ENCODE measurements at regions not wholly inside any gene's neighbourhood (a gene's known extent, or its start where the extent isn't known, plus 50 kb on each side); places are given as distances from the start of the nearest gene placed in this dataset.
"Not testable (repeated sequence)": the region's sequence is repeated elsewhere in the genome, so short reads cannot be mapped to it uniquely, and the experiment has no call there.

- DNase-seq, result no peak
These were observed 75.7 kb upstream of the BNIP2 start for GRCh38 chr15:59764775-59765174.

- DNase-seq, result no peak
These were observed 73.4 kb upstream of the BNIP2 start for GRCh38 chr15:59762558-59762957.

DNA sequence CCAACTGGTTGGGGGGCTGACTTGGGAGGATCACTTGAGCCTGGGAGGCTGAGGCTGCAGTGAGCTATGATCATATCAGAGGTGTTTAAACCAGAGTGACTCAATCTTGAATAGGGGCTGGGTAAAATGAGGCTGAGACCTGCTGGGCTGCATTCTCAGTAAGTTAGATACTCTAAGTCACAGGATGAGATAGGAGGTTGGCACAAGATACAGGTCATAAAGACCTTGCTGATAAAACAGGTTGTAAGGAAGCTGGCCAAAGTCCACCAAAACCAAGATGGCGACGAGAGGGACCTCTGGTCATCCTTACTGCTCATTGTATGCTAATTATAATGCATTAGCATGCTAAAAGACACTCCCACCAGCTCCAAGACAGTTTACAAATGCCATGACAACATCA lies 71.1 kb upstream of the BNIP2 start:
- DNase-seq, result not testable (repeated sequence)

DNA sequence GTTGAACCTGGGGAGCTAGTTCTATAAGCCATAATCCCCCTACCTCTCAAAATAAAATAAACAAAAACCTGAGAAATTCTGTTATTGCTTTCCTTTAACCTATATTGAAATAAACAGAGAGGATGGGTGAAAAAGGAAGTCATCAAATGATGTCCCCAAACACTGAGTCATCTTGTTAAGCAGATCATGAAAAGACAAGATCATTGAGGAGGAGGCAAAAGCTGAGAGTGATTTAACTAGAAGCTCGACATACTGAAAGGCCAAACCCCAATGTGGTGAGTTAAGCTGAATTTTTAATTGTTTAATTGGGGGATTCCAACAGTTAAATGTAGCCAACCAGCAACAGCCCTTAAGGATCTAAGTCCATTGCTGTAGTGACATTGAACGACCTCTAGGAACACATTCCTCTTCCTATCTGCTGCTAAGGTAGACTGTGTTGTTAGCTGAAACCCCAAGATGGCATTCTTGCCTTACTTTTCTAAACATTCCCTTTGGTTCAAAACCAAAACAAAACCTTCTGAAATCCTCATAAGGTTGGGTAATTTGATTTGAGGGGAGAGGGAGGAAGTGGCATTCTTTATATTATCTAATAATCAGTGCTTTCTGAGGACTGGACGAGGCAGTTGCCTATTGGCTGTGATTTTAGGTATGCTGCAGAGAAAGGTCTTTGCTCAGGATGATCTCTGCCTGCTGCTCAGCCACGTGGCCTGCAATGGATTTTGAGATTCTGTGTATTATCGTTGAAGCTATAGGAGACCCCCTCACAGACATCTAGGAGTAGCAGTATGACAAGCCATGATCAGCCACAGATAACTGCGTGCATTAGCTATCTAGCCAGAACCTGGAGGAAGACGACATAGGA lies 62.7 kb upstream of the BNIP2 start:
- no peak for DNase-seq

- no peak for DNase-seq
These were observed 57.7 kb upstream of the BNIP2 start for GRCh38 chr15:59746777-59747176.

DNA sequence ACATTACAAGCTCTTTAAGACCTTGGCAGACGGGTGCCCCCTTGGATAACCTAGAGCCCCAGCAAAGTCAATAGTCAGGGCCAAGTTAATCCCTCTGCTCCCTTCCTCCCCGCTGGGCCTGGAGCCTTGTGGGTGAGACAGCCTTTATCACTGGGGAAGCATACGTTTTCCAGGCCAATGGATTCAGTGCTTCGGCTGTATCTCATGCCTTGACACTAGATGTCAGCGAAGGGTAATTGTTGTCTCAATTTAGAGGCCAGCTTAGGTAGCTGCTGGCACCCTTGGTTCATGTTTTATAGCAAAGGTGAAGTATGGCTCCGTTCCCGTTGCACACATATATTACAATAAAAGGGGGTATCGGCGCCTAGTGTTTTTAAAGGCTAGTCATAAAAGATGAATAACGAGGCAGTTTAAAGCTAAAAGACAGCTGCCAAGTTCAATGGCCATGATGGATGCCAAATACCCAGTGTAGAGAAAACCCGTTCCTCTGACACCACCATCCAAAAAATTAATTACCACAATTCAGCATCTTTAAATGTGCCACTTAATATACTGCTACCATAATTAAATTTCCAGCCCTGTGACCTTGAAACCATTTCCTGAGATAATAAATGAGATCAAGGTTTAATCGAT lies 52.3 kb upstream of the BNIP2 start:
- DNase-seq, result no peak

GRCh38 chr15:59739557-59740186 lies 50.6 kb upstream of the BNIP2 start:
- no peak for DNase-seq
